ENCODE measurements at regions not wholly inside any gene's neighbourhood (a gene's known extent, or its start where the extent isn't known, plus 50 kb on each side); places are given as distances from the start of the nearest gene placed in this dataset.

GRCh38 chr20:21862259-21862946, 156.9 kb downstream of the PAX1 start:
- Histone ChIP-seq H3K4me3 (ENCODE audit: low read depth, low read length) (no peak overlapping the region), H3K36me3 (ENCODE audit: control insufficient read depth, insufficient read depth, low read length) (no peaks in the 10 kb centered on the region), H3K79me2 (no peaks in the 10 kb centered on the region), H3K27me3 (ENCODE audit: control insufficient read depth, insufficient read depth, low read length) (no peaks in the 10 kb centered on the region), H3K27ac (no peak overlapping the region), H3K4me1 (no peaks in the 10 kb centered on the region), H3K4me2 (ENCODE audit: low read length) (no peak overlapping the region), H3K9me3 (ENCODE audit: control insufficient read depth, low read length) (no peaks in the 10 kb centered on the region), H2AFZ (no peak overlapping the region), H3K9ac (no peak overlapping the region)
- TF ChIP-seq CTCF (IDR thresholded peaks at IDR 0.05): no peak

GRCh38 chr20:21840991-21841390, 135.5 kb downstream of the PAX1 start:
- no peak overlapping the region for H2AFZ ChIP-seq
- no peaks in the 10 kb centered on the region for H3K36me3 ChIP-seq (ENCODE audit: control insufficient read depth, insufficient read depth, low read length)
- no peak overlapping the region for H3K27ac ChIP-seq
- H3K27me3 ChIP-seq (ENCODE audit: control insufficient read depth, insufficient read depth, low read length): no peaks in the 10 kb centered on the region
- no peak overlapping the region for H3K4me3 ChIP-seq (ENCODE audit: low read depth, low read length)
- no peak overlapping the region for H3K9ac ChIP-seq
- no peaks in the 10 kb centered on the region for H3K9me3 ChIP-seq (ENCODE audit: control insufficient read depth, low read length)
- no peaks in the 10 kb centered on the region for H3K4me1 ChIP-seq
- no peak for TF ChIP-seq CTCF (IDR thresholded peaks at IDR 0.05)
- no peaks in the 10 kb centered on the region for H3K79me2 ChIP-seq
- no peak overlapping the region for H3K4me2 ChIP-seq (ENCODE audit: low read length)

GRCh38 chr20:21839982-21840381, 134.5 kb downstream of the PAX1 start:
- H3K27ac ChIP-seq: no peak overlapping the region
- H3K9me3 ChIP-seq (ENCODE audit: control insufficient read depth, low read length): no peaks in the 10 kb centered on the region
- no peaks in the 10 kb centered on the region for H3K4me1 ChIP-seq
- H3K27me3 ChIP-seq (ENCODE audit: control insufficient read depth, insufficient read depth, low read length): no peaks in the 10 kb centered on the region
- no peak overlapping the region for H3K9ac ChIP-seq
- H3K4me2 ChIP-seq (ENCODE audit: low read length): no peak overlapping the region
- no peaks in the 10 kb centered on the region for H3K36me3 ChIP-seq (ENCODE audit: control insufficient read depth, insufficient read depth, low read length)
- H3K79me2 ChIP-seq: no peaks in the 10 kb centered on the region
- TF ChIP-seq CTCF (IDR thresholded peaks at IDR 0.05): no peak
- H2AFZ ChIP-seq: no peak overlapping the region
- H3K4me3 ChIP-seq (ENCODE audit: low read depth, low read length): no peak overlapping the region

GRCh38 chr20:21836346-21836745, 130.9 kb downstream of the PAX1 start:
- Histone ChIP-seq H3K27me3 (ENCODE audit: control insufficient read depth, insufficient read depth, low read length) (no peaks in the 10 kb centered on the region), H3K27ac (no peak overlapping the region), H3K4me3 (ENCODE audit: low read depth, low read length) (no peak overlapping the region), H3K9me3 (ENCODE audit: control insufficient read depth, low read length) (no peaks in the 10 kb centered on the region), H3K4me2 (ENCODE audit: low read length) (no peak overlapping the region), H3K9ac (no peak overlapping the region), H3K36me3 (ENCODE audit: control insufficient read depth, insufficient read depth, low read length) (no peaks in the 10 kb centered on the region), H3K79me2 (no peaks in the 10 kb centered on the region), H2AFZ (no peak overlapping the region), H3K4me1 (peaks cover 9% of the 10 kb centered on the region)
- no peak for TF ChIP-seq CTCF (IDR thresholded peaks at IDR 0.05)

GRCh38 chr20:21835042-21835441, 129.6 kb downstream of the PAX1 start:
- no peak overlapping the region for H2AFZ ChIP-seq
- no peak overlapping the region for H3K27ac ChIP-seq
- H3K4me1 ChIP-seq: peaks cover 9% of the 10 kb centered on the region
- no peak overlapping the region for H3K4me3 ChIP-seq (ENCODE audit: low read depth, low read length)
- no peak overlapping the region for H3K4me2 ChIP-seq (ENCODE audit: low read length)
- no peaks in the 10 kb centered on the region for H3K9me3 ChIP-seq (ENCODE audit: control insufficient read depth, low read length)
- no peak for TF ChIP-seq CTCF (IDR thresholded peaks at IDR 0.05)
- H3K9ac ChIP-seq: no peak overlapping the region
- H3K36me3 ChIP-seq (ENCODE audit: control insufficient read depth, insufficient read depth, low read length): no peaks in the 10 kb centered on the region
- no peaks in the 10 kb centered on the region for H3K79me2 ChIP-seq
- no peaks in the 10 kb centered on the region for H3K27me3 ChIP-seq (ENCODE audit: control insufficient read depth, insufficient read depth, low read length)

Data from parathyroid adenoma (tissue), 2 donors.